ENCODE measurements at regions not wholly inside any gene's neighbourhood (a gene's known extent, or its start where the extent isn't known, plus 50 kb on each side); places are given as distances from the start of the nearest gene placed in this dataset.

- no peak for TF ChIP-seq CTCF (IDR thresholded peaks at IDR 0.05; ENCODE audit: insufficient read depth, low read length)
- TF ChIP-seq POLR2AphosphoS5 (IDR thresholded peaks at IDR 0.05; ENCODE audit: low read depth) = no peak
- no peak for TF ChIP-seq REST (IDR thresholded peaks at IDR 0.05; ENCODE audit: insufficient replicate concordance, low read depth)
Observed at GRCh38 chr9:24487250-24487861, 58.3 kb downstream of the IZUMO3 start.

Data from HL-60 (cell line).